Astrocyte of the cerebellum (primary cell): ENCODE measurements at regions not wholly inside any gene's neighbourhood (a gene's known extent, or its start where the extent isn't known, plus 50 kb on each side); places are given as distances from the start of the nearest gene placed in this dataset.
A peak's percentile ranks its signal among the peaks of the same experiment; 100 is the strongest.

Source experiments
- DNase-seq: peaks from one replicate; pipeline ENCODE4 v3.0.0-alpha.2; 2011; ENCODE audit warnings: low read depth
- H3K4me3 ChIP-seq: 2 replicates; pipeline ENCODE4 v1.5.1; 2011; ENCODE audit warnings: mild to moderate bottlenecking, low read depth, low read length, moderate library complexity
- CTCF ChIP-seq: IDR thresholded peaks from 2 replicates; pipeline ENCODE4 v1.5.1; 2012; ENCODE audit warnings: low read length, low read depth, moderate library complexity, mild to moderate bottlenecking; ENCODE audit errors: missing control alignments
- in situ Hi-C: cut with HindIII; loops from 2 replicates; pipeline ENCODE4 v1.10.0; 2017; ENCODE audit warnings: low sequenced_read_pairs

GRCh38 chr7:46071601-46072000 is 150.5 kb upstream of the IGFBP3 start:
- DNase-seq = peak; percentile 43
- TF ChIP-seq CTCF = no peak
- in situ Hi-C loops = no loop called here
- no peak overlapping the region for H3K4me3 ChIP-seq

- in situ Hi-C loops = no loop called here
- no peak for TF ChIP-seq CTCF
- no peak overlapping the region for H3K4me3 ChIP-seq
- DNase-seq = peak; percentile 87
These were observed 150.0 kb upstream of the IGFBP3 start for GRCh38 chr7:46071076-46071475.

- H3K4me3 ChIP-seq = no peak overlapping the region
- in situ Hi-C loops = no loop called here
- no peak for TF ChIP-seq CTCF
- DNase-seq = no peak
These were observed 147.1 kb upstream of the IGFBP3 start for GRCh38 chr7:46068159-46068558.

GRCh38 chr7:46059308-46060020 is 138.4 kb upstream of the IGFBP3 start:
- DNase-seq = no peak
- in situ Hi-C loops = no loop called here
- H3K4me3 ChIP-seq = no peak overlapping the region
- no peak for TF ChIP-seq CTCF

- H3K4me3 ChIP-seq = no peak overlapping the region
- no peak for DNase-seq
- in situ Hi-C loops = no loop called here
- no peak for TF ChIP-seq CTCF
These were observed 137.2 kb upstream of the IGFBP3 start for GRCh38 chr7:46058086-46058823.

GRCh38 chr7:46054915-46055314 is 133.8 kb upstream of the IGFBP3 start:
- no peak overlapping the region for H3K4me3 ChIP-seq
- no peak for TF ChIP-seq CTCF
- DNase-seq = no peak
- in situ Hi-C loops = no loop called here
